Heart right ventricle (tissue), 16 donors: ENCODE measurements at regions not wholly inside any gene's neighbourhood (a gene's known extent, or its start where the extent isn't known, plus 50 kb on each side); places are given as distances from the start of the nearest gene placed in this dataset.

Experiments used
- ATAC-seq, 8 donors: fragments of 200-7000 bp; cut with Tn5 transposase; one replicate each; pipeline ENCODE4 v1.9.1; 2020; ENCODE audit warnings: mild to moderate bottlenecking in 8 of 8, moderate library complexity in 8 of 8, moderate number of reproducible peaks in 1 of 8
- DNase-seq, 2 donors: peaks; one replicate each; pipeline ENCODE4 v3.0.0-alpha.2; 2020
- H3K27ac ChIP-seq, 10 donors: fragments of 200-600 bp; sonication (generic) in 2 of 10; one replicate each; pipeline versions ENCODE4 v1.5.0 to v1.8.0; 2020 to 2022; ENCODE audit warnings: mild to moderate bottlenecking in 3 of 10
- H3K27me3 ChIP-seq, 7 donors: fragments of 200-600 bp; one replicate each; pipeline ENCODE4 v1.8.0; 2021 to 2022; ENCODE audit warnings: mild to moderate bottlenecking in 2 of 7
- H3K36me3 ChIP-seq, 9 donors: fragments of 200-600 bp; sonication (generic) in 1 of 9; one replicate each; pipeline versions ENCODE4 v1.5.0 to v1.8.0; 2020 to 2022; ENCODE audit warnings: mild to moderate bottlenecking in 2 of 9
- H3K4me1 ChIP-seq, 9 donors: fragments of 200-600 bp; sonication (generic) in 1 of 9; one replicate each; pipeline versions ENCODE4 v1.5.0 to v1.8.0; 2020 to 2022; ENCODE audit warnings: mild to moderate bottlenecking in 4 of 9
- H3K4me3 ChIP-seq, 10 donors: fragments of 200-600 bp; sonication (generic) in 2 of 10; one replicate each; pipeline versions ENCODE4 v1.5.0 to v1.8.0; 2020 to 2022; ENCODE audit warnings: mild to moderate bottlenecking in 7 of 10, moderate library complexity in 2 of 10
- H3K9me3 ChIP-seq, 11 donors: fragments of 200-600 bp in 10 of 11; sonication (generic) in 2 of 11; one replicate each; pipeline versions ENCODE4 v1.5.0 to v1.8.0; 2013 to 2022; ENCODE audit warnings: mild to moderate bottlenecking in 2 of 11, control low read depth in 1 of 11, moderate library complexity in 1 of 11
- CTCF ChIP-seq, 9 donors: fragments of 200-600 bp; sonication (generic) in 2 of 9; IDR thresholded peaks; one replicate each; pipeline versions ENCODE4 v1.5.0 to v1.8.0; 2021 to 2022; ENCODE audit warnings: antibody characterized with exemption in 9 of 9, mild to moderate bottlenecking in 5 of 9, moderate library complexity in 1 of 9
- WGBS, 2 donors: extraction: QIAGEN DNeasy Blood & Tissue Kit; methylation state at CpG; one replicate each; pipeline ENCODE4 v1.1.7; 2013; ENCODE audit warnings: inconsistent platforms in 1 of 2; 5-methylcytosine and 5-hydroxymethylcytosine counted together
- intact Hi-C, 10 donors: fragments of 100-400 bp; cut with DNase I; formaldehyde crosslinking; loops; one replicate each; pipeline versions ENCODE4 v1.11.1 to v1.14.2; 2022
- donor health status: Arrhythmogenic right ventricular cardiomyopathy.
- donor health status: ischemic (EF 13 %, LVEDD 7.1; RV severe dilation, severe dysfunction).
- donor health status: healthy with polysubstance abuse.
- donor health status: DM: no; HTN: yes; CAD: no.
- donor health status: DM: no; HTN: no; CAD: no.
- donor health status: ischemic (EF 25% LVEDD 6.9; RV normal size, moderate dysfunction).
- donor health status: ischemic (EF 25% LVEDD 5.7; RV mildly dilated, moderate dysfunction).
- donor health status: healthy.
- donor health status: DM: yes; HTN: yes; CAD: no.
- donor health status: Ischemic cardiomyopathy.
- donor health status: ischemic (EF 35%, LVEDD 5.7; RV mildly dilated, moderate dysfunction).
- donor health status: nonischemic (EF 11% LVEDD 7.7; RV severe dilation, severe dysfunction).
- donor health status: DM: yes; HTN: yes; CAD: no.
- donor health status: PGD.
- donor health status: ischemic (EF 29% LVEDD 5.4; RV normal size, mild dysfunction).
- donor health status: nonischemic (EF 23%, LVEDD 6.1; RV moderate dilation, normal function).

DNA sequence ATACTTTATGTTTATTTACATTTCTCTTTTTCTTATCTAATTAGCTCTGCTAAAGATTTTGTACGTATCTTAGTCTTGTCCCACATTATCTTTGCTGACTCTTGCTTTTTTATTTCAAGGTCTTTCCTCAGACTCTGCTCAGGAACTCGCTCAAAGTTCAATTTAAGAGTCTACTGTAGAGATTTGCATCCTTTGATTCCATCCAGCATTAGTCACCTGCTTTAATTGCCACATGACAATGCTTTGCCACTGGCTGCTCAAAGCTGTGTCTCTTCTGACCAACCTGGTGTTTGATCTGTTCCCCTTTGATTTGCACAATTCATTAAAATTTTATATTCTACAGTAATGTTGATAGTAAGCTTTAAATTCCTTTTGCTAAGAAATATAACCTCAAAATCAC lies 157.9 kb upstream of the FREM2 start:
- TF ChIP-seq CTCF (IDR thresholded peaks at IDR 0.05) = no peak
- Histone ChIP-seq H3K4me3 (no peak overlapping the region), H3K4me1 (no peaks in the 10 kb centered on the region), H3K27me3 (peaks cover 0 to 11% (median 0%) of the 10 kb centered on the region in 7 donors), H3K27ac (no peak overlapping the region), H3K9me3 (no peaks in the 10 kb centered on the region), H3K36me3 (no peaks in the 10 kb centered on the region)
- DNase-seq = no peak
- no peak for ATAC-seq
- intact Hi-C loops = loop anchor here in 1 of 10 donors (5.0 kb wide), 1 partner anchor 662 kb away; the partner anchor contains the start of gene TRPC4
- 69% methylated on average over 2 of the region's 2 CpGs for WGBS, 2 donors

GRCh38 chr13:38530492-38530891 lies 156.4 kb upstream of the FREM2 start:
- 36% methylated on average over 3 of the region's 3 CpGs for WGBS, 2 donors
- peak in 7 of 9 donors; percentile 34 to 63 (median 46) for TF ChIP-seq CTCF (IDR thresholded peaks at IDR 0.05)
- intact Hi-C loops = loop anchor here in 1 of 10 donors (5.0 kb wide), 1 partner anchor 663 kb away; the partner anchor contains the start of gene TRPC4

GRCh38 chr13:38535261-38535660 lies 151.6 kb upstream of the FREM2 start:
- H3K27ac ChIP-seq = no peak overlapping the region
- TF ChIP-seq CTCF (IDR thresholded peaks at IDR 0.05) = no peak
- H3K9me3 ChIP-seq = no peaks in the 10 kb centered on the region
- peaks cover 0 to 11% (median 0%) of the 10 kb centered on the region in 7 donors for H3K27me3 ChIP-seq
- DNase-seq = no peak
- 84 to 87% methylated on average over 7 of the region's 7 CpGs for WGBS, 2 donors
- no peaks in the 10 kb centered on the region for H3K4me1 ChIP-seq
- H3K36me3 ChIP-seq = no peaks in the 10 kb centered on the region
- intact Hi-C loops = no loop called here
- no peak overlapping the region for H3K4me3 ChIP-seq
- ATAC-seq = no peak

More at GRCh38 chr13:38530492-38530891, 156.4 kb upstream of the FREM2 start:
- Histone ChIP-seq H3K4me1 (no peaks in the 10 kb centered on the region), H3K36me3 (no peaks in the 10 kb centered on the region), H3K27me3 (peaks cover 0 to 11% (median 0%) of the 10 kb centered on the region in 7 donors), H3K9me3 (no peaks in the 10 kb centered on the region), H3K4me3 (no peak overlapping the region), H3K27ac (no peak overlapping the region)
- ATAC-seq (peak in 1 of 8 donors; percentile 58), DNase-seq (no peak)

DNA sequence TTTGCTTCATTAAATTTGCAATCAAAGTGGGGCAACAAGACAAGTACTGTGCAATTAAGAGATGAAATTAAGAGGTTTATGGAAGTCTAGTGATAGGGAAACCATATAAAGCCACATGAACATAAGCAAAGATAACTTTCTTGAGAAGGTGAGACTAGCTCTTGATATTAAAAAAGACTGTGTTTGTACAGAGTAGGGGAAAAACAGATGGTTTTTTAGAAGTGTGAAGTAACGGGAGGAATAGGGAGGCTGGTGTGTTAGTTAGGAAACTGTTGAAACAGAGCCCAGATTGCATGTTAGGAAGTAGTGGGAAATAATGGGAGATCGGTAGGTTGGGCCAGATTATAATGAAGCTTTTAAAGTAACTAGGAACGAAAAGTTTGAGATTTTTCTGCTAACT lies 149.8 kb upstream of the FREM2 start:
- Histone ChIP-seq H3K36me3 (no peaks in the 10 kb centered on the region), H3K9me3 (no peaks in the 10 kb centered on the region), H3K4me1 (no peaks in the 10 kb centered on the region), H3K27me3 (no peaks in the 10 kb centered on the region), H3K4me3 (no peak overlapping the region), H3K27ac (no peak overlapping the region)
- 51 to 70% methylated on average over 3 of the region's 3 CpGs for WGBS, 2 donors
- ATAC-seq = no peak
- intact Hi-C loops = no loop called here
- no peak for TF ChIP-seq CTCF (IDR thresholded peaks at IDR 0.05)
- no peak for DNase-seq
